Activated effector memory CD4-positive, alpha-beta T cell treated with anti-CD3 and anti-CD28 coated beads, Interleukin-2, amount 50 U/mL, for 16 hours (primary cell): ENCODE measurements at regions not wholly inside any gene's neighbourhood (a gene's known extent, or its start where the extent isn't known, plus 50 kb on each side); places are given as distances from the start of the nearest gene placed in this dataset.
A peak's percentile ranks its signal among the peaks of the same experiment; 100 is the strongest.
"Not testable (repeated sequence)": the region's sequence is repeated elsewhere in the genome, so short reads cannot be mapped to it uniquely, and the experiment has no call there.

Experiments
- DNase-seq: peaks from one replicate; pipeline ENCODE4 v3.0.0-alpha.2; 2020

DNA sequence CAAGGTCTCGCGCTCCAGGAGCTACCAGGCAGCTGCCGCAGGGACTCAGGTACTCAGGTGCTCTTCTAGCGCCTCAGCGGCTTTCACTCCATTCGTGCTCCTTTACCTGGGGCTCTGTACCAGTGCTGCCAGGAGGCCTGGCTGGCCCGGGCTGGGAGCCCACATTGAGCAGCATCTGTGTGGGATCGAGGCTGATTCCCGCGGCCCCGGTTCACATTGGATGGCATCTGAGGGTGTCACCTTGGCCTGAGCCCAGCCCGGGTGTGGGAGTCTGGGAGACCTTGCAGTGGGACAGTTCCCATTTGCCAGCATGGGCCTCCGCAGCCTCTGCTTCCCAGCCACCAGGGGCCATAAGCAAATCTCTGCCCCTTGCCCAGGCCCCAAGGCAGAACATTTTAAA, 96.9 kb downstream of the NPIPB11 start:
- DNase-seq, result not testable (repeated sequence)

DNA sequence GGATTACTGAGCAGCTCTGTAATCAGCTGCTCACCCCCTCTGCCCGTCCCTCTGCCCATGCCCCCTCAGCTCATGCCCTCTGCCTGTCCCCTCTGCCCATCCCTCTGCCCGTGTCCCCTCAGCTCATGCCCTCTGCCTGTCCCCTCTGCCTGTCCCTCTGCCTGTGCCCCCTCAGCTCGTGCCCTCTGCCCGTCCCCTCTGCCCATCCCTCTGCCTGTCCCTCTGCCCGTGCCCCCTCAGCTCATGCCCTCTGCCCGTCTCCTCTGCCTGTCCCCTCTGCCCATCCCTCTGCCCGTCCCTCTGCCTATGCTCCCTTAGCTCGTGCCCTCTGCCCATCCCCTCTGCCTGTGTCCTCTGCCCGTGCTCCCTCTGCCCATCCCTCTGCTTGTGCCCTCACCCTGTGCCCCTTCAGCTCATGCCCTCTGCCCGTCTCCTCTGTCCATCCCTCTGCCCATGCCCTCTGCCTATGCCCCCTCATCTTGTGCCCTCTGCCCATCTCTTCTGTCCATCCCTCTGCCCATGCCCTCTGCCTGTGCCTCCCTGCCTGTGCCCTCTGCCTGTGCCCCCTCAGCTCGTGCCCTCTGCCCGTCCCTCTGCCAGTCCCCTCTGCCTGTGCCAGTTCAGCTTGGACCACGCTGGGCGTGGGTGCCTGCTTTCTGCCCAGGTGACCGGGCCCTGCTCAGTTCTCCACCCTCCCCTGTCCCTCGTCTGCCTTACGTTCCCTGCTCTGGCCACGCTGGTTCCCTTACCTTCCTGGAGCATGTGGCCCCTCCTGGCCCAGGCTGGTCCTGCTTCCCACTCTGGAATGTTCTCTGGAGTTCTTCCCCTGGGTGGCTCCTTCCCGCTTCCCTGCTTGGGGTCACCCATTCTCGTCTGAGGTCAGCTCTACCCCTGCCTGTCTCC, 97.6 kb downstream of the NPIPB11 start:
- no peak for DNase-seq

DNA sequence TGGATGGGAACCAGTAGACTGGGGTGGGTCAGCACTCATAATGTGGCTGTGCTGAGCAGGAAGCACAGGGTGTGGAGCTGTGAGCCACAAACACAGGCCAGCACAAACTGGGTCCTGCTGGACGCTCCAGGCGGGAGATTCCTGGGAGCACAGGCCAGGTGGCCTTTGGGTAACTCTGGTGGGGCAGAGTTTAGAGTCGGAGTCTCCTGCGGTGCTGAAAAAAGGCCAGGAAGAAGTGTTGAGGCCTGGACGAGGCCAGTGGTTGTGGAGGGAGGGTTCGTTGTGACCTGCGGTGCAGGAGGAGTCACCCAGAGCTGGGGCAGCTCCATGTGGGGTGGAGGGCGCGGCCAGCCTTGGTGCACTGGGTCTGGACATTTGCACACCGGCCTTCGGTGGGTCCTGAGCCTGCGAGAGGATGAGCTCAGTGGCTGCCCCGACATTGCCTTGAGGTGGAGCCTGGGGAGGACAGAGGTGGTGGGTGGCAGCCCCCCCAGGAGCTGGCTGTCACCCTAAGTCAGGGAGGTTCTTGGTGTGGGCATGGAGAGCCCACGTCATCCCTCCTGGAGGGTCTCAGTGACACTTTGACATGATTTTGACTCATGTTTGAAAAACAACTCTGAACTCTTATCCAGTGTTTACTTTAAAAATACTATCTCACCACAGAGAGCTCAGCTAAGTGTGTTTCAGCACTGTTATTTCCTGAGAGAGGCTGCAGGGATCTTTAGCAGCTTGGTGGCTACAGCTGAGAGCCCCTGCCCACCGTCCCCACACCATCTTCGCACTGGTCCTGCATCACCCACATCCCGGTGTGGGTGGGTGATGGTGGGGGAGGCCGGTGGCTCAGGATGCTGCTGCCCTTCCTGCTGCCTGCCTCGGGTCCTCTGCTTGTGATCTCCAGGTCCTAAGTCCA, 98.7 kb downstream of the NPIPB11 start:
- DNase-seq, result no peak

DNA sequence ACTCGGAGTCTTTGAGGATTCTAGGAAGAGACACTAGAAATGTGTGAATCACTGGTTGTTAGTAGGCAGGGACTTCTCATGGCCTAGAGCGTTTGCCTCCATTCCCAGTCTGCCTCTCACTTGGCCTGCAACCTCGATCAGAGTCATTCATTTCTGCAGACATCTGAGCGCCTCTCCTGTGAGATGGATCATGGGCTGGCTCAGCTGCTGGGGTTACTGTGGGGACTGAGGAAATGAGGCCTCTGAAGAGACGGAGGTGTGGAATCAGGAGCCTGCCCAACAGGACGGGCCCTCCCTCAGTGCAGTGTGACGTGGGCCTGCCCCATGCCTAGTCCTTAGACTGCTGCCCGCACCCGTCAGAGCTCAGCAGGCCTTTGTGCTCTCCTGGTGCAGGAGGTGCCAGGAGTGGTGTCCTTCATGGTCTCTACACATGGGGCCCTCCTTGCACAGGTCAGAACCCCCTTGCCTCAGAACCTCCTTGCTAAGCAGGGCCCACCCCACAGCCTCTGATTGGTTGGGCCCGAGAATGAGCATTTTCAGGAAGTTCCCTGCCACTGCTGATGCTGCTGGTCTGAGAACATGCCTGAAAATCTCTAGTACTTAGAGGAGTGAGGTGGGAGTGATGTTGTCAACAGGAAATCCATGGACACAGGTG, 99.4 kb downstream of the NPIPB11 start:
- no peak for DNase-seq

DNA sequence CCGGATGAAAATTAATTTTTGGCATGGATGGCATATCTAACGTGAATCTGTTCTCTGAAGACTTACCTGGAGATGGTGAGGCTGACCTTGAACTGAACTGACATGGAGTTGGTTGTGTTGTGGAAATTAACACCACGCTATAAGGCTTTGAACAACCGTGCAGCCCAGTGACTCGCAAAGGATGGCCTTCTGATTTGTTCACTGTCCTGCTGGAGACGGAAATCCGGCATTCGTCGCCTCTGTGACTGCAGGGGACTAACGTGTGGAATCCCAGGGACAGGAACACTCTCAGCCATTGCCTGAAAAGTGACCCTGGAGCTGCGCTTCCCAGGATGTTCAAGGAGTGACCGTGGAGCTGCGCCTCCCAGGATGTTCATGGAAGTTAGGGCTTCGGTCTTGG, 100.3 kb downstream of the NPIPB11 start:
- no peak for DNase-seq

DNA sequence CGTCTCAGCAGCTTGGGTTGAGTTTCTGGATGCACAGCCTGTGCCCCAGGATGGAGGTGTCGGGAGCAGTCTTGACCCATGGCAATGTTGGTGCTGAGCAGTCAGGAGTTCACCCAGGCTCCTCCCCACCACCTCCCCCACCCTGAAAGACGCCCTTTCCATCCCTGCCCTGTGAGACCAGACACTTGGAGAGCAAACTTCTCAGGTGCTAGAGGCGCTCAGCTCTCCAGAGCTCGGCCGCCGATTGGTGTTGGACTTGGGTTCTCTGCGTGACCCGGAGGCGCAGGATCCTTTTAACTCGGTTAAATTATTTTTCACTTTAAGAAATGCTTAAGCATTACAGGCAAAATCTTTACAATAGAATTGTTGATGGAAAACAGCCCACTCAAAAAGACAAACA, 101.5 kb downstream of the NPIPB11 start:
- DNase-seq, result not testable (repeated sequence)

DNA sequence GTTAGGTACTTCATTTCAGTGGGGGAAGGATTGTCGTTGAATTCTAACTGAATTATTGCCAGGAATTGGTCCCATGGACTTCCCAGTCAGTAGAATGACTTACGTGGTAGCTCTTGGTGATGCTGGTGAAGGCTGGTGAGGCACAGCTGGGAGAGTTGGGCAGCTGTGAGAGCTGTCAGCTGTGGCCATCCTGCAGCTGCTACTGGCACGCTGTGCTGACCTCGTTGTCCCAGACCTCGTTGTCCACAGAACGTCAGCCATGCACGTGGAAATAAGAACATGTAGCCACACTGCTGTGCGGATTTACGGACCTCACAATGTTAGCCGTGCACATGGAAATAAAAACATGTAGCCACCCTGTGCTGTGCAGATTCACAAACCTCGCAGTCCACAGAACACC, 102.3 kb downstream of the NPIPB11 start:
- no peak for DNase-seq

DNA sequence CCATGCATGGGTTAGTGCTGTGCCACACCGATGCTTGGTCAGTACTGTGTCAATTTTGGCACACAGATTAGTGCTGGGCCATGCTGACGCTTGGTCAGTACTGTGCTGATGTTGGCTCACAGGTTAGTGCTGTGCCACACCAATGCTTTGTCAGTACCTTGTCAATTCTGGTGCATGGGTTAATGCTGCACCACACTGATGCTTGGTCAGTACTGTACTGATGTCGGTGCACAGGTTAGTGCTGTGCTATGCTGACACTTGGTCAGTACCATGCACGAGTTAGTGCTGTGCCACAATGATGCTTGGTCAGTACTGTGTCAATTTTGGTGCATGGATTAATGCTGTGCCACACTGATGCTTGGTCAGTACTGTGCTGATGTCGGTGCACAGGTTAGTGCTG, 103.0 kb downstream of the NPIPB11 start:
- DNase-seq, result no peak

DNA sequence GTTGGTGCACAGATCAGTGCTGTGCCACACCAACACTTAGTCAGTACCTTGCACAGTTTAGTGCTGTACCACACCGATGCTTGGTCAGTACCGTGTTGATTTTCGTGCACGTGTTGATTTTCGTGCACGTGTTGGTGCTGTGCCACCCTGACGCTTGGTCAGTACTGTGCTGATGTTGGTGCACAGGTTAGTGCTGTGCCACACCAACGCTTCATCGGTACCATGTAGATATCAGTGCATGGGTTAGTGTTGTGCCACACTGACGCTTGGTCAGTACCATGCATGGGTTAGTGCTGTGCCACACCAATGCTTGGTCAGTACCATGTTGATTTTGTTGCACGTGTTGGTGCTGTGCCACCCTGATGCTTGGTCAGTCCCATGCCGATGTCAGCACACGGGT, 103.5 kb downstream of the NPIPB11 start:
- DNase-seq, result no peak

DNA sequence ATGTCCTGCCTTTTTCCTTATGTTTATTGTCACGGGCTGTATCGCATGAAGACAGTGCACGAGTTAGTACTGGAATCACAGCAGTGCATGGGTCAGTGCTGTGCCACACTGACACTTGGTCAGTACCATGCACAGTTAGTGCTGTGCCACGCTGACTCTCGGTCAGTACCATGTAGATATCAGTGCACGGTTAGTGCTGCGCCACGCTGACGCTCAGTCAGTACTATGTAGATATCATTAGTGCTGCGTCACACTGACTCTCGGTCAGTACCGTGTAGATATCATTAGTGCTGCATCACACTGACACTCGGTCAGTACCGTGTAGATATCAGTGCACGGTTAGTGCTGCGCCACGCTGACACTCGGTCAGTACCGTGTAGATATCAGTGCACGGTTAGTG, 104.1 kb downstream of the NPIPB11 start:
- DNase-seq, result not testable (repeated sequence)

DNA sequence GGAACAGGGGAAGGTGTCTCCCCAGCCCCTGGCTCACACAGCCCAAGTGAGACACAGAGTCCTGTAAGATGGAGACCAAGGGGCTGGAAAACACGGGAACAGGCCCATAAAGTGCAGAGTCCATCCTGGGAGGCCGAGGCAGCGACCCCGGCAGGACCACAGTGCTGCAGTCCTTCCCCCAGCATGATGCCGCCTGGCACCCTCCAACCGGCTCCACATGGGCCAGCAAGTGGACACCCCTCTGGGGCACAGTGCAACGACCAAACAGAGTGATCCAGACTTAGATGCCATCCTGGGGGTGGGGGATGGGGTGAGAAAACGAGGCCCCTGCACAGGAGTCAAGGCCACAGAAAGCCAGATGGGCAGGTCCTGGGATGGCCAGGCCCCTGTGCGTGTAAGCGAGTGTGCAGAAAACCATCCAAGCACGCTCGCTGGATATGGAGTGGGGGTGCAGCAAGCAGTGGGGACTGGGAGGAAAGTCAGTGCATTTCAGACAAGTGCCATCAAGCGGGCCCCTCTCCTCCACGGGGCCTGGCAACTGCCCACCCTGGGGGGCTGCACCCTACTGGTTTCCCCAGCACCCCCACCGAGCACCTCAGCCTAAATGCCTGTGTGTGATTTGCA, 104.7 kb downstream of the NPIPB11 start:
- DNase-seq, result not testable (repeated sequence)

DNA sequence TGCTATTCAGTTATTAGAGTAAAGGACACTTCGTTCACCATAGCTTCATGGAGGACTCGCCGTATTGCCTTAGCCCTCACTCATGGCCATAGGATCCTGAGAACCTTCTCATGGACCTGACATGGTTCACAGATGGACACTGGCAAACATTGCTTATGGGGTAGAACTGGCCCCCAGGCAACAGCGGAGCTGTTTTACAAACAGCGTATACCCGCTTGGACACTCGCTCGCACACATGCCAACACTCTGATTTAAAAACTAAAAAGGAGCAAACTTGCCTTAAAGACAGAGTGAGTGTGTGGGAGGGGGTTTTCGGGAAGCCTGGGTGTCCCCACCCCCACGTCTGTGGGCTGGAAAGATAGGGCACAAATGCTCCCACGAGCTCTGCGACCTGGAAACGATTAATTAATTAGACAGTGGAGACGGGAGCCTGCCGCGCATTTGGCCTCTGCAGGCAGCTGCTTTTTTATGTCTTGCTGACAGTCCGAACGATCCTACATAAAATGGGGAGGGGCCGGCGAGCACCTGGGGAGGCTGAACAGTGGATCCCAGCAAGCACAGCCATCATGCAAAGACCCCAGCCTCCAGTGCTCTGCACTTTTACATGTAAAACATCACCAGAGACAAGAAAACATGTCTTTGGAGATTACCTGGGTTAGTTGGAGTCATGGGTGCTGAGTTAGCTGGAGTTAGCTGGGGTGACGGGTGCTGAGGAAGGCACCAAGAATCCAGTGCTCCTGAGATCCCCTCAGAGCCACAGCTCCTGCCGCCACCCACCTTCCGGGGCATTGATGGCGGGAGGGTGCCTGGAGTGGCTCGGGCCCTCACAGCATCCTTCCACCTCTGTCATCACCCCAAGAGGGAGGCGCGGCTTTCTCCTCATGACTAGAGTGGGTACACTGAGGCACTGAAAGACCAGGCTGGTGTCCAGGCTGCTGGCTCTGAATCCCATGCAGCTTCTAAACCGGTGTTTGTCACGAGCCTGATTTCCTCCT, 105.7 kb downstream of the NPIPB11 start:
- DNase-seq, result not testable (repeated sequence)

DNA sequence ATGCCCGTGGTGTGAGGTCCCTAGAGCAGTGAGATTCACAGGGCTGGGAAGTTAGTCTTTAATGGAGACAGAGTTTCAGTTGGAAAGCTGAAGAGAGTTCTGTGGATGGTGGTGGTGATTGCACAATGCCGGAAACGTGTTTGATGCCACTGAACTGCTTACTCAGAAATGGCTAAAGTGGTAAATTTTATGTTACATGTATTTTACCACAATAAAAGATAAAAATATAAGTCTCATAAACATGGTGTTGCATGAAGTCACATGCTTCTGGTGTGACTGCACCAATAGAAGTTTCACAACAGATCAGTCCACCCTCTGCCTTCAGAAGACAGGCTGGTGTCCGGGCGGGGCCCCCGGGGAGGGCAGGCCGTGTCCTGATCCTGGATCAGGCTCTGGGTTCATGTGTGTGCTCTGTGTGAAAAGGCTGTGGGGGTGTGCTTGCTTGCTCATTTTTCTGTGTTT, 106.5 kb downstream of the NPIPB11 start:
- not testable (repeated sequence) for DNase-seq

DNA sequence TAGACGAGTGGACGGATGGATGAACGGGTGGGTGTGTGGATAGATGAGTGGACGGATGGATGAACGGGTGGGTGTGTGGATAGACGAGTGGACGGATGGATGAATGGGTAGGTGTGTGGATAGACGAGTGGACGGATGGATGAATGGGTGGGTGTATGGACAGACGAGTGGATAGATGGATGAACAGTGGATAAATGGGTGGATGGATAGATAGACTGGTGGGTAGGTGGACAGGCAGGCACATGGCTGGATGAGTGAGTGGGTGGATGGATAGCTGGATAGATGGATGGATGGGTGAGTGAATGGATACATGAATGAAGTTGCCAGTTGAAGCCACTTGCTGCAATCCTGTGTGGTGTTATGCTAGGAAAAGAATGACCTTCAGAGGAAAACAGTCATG, 107.5 kb downstream of the NPIPB11 start:
- not testable (repeated sequence) for DNase-seq

DNA sequence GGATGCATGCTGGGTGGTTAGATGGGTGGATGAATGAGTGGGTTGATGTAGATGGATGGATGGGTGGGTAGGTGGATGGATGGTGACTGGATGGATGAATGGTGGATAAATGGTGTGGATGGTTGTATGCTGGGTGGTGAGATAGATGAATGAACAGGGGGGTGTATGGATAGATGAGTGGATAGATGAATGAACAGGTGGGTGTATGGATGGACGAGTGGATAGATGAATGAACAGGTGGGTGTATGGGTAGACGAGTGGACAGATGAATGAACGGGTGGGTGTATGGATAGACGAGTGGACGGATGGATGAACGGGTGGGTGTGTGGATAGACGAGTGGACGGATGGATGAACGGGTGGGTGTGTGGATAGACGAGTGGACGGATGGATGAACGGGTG, 108.2 kb downstream of the NPIPB11 start:
- not testable (repeated sequence) for DNase-seq

DNA sequence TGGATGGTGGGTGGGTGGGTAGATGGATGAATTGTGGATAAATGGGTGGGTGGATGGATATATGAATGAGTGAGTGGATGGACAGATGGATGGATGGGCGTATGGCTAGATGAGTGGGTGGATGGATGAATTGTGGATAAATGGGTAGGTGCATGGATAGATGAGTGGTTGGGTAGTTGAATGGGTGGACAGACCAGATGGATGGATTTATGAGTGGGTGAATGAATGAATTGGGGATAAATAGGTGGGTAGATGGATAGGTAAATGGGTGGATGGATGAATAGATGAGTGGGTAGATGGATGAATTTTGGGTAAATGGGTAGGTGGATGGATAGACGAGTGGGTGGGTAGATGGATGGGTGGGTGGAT, 108.7 kb downstream of the NPIPB11 start:
- DNase-seq, result not testable (repeated sequence)

DNA sequence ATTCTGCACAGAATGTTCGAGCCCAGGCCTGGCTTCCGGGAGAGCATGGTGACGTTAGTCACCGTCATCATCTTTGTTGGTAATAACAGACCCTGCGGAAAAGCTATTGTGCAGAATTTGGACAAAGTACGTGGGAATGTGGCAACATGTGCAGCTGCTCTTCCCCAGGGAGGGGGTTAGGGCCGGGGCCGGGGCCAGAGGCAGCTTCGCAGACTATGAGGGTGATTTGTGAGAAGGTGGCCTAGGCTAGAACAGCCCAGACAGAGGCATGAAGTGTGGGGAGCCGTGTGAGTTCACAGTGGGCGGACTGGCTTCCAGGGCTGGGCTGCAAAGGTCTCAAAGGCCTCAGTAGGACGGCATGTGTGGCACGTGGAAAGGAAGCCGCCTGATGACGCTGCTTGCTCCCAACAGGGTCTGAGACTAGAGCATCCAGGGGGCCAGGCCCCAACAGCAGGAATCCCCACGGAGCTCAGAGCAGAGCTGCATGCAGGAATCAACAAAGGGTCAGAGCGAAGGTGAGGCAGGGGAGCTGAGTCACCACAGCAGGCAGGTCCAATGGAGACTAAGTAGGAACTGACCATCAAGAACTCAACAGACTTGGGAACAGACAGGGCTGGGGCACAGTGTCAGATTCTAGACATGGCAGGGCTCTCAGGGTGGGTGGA, 109.2 kb downstream of the NPIPB11 start:
- peak; percentile 41 for DNase-seq

DNA sequence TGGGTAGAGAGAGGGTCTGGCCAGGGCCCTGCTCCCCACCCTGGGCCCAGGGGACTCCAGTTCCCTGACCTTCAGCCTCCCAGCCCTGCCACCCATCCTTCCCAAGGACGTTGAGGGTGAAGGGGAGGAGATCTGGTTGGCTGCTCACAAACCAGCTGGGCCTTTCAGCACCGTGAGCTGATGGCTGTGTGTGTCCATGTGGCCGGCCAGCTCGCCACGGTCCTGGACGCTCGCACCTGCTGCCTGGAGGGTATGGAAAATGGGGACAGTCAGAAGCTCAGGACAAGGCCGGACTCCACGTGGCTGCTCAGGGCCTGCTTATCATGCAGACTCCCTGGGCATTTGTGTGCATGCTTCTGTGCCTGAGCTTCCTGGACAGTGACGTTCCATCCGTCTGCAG, 110.3 kb downstream of the NPIPB11 start:
- peak; percentile 42 for DNase-seq

DNA sequence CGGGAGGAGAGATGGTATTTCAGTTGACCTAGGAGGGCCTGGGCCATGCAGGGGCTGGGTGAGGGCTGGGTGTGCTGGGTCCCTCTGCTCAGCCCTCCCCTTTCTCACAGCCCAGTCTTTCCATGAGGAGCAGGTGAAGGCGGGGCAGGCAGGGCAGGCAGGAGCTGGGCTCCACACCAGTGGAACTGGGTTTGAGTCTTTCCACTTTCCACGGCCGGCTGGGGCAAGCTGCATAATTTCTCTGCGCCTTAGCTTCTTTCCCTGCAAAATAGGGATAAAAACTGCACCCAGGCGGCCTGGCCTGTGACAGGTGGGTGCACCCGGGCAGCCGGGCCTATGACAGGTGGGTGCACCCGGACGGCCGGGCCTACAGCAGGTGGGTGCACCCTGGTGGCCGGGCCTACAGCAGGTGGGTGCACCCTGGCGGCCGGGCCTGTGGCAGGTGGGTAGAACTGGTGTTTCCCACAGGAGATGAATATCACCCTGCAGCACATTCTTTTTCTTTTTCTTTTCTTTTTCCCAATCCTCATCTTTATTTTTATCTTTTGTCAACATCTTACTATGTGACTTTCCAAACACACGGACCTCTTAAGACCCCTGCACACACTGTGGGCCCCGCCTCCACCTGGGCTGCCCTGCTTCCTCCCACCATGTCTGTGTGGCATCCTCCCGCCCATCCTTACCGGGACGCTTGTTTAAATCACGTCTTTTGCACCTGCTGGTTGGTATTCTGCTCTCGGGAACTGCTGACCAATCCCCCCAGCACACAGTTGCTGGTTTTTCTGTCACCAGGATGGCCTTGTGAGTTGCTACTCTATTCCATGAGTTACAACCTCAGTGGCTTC, 111.3 kb downstream of the NPIPB11 start:
- peak; percentile 43 for DNase-seq
